Fibroblast of lung (primary cell): ENCODE measurements at regions not wholly inside any gene's neighbourhood (a gene's known extent, or its start where the extent isn't known, plus 50 kb on each side); places are given as distances from the start of the nearest gene placed in this dataset.

Experiments used
- DNase-seq, 2 donors: peaks; one replicate each; pipeline versions ENCODE4 v3.0.0 to v3.0.0-alpha.2; 2010; ENCODE audit warnings: low read depth in 2 of 2
- H2AFZ ChIP-seq: 2 replicates; pipeline ENCODE4 v1.5.1; 2012; ENCODE audit warnings: low read length, control low read depth, inconsistent platforms
- H3K27ac ChIP-seq: 2 replicates; pipeline ENCODE4 v1.5.1; 2011; ENCODE audit warnings: low read length, control low read depth; ENCODE audit not compliant: insufficient read depth
- H3K27me3 ChIP-seq: 2 replicates; pipeline ENCODE4 v1.5.1; 2011; ENCODE audit warnings: mild to moderate bottlenecking, low read length; ENCODE audit not compliant: control insufficient read depth, insufficient read depth
- H3K36me3 ChIP-seq: 2 replicates; pipeline ENCODE4 v1.5.1; 2011; ENCODE audit warnings: low read length; ENCODE audit not compliant: control insufficient read depth, insufficient read depth
- H3K4me1 ChIP-seq: 2 replicates; pipeline ENCODE4 v1.5.1; 2011; ENCODE audit warnings: low read length; ENCODE audit not compliant: control insufficient read depth, insufficient read depth; ENCODE audit errors: extremely low read depth
- H3K4me2 ChIP-seq: 2 replicates; pipeline ENCODE4 v1.5.1; 2011; ENCODE audit warnings: low read length, control low read depth; ENCODE audit not compliant: insufficient read depth; ENCODE audit errors: extremely low read depth
- H3K4me3 ChIP-seq, 4 experiments: fragments of 200-600 bp in 1 of 4; sonication (generic) in 1 of 4; replicated peaks in 1 of 4; 2 replicates each; pipeline ENCODE4 v1.5.1; 2011 to 2016; ENCODE audit warnings: low read length in 4 of 4, low read depth in 3 of 4, mild to moderate bottlenecking in 3 of 4, control low read depth in 2 of 4, inconsistent platforms in 1 of 4, mixed read lengths in 1 of 4; ENCODE audit not compliant: insufficient read depth in 1 of 4; ENCODE audit errors: control extremely low read depth in 1 of 4
- H3K79me2 ChIP-seq: 2 replicates; pipeline ENCODE4 v1.5.1; 2012; ENCODE audit warnings: mild to moderate bottlenecking, low read length, inconsistent platforms; ENCODE audit not compliant: control insufficient read depth, insufficient read depth
- H3K9ac ChIP-seq: 2 replicates; pipeline ENCODE4 v1.5.1; 2011; ENCODE audit warnings: mild to moderate bottlenecking, low read length, control low read depth; ENCODE audit not compliant: insufficient read depth
- H3K9me3 ChIP-seq: 2 replicates; pipeline ENCODE4 v1.5.1; 2012; ENCODE audit warnings: low read depth, low read length; ENCODE audit not compliant: control insufficient read depth, insufficient read depth
- H4K20me1 ChIP-seq: 2 replicates; pipeline ENCODE4 v1.5.1; 2011; ENCODE audit warnings: low read length; ENCODE audit not compliant: control insufficient read depth, insufficient read depth; ENCODE audit errors: extremely low read depth
- EZH2 ChIP-seq: IDR thresholded peaks from 2 replicates; pipeline ENCODE4 v1.5.1; 2012; ENCODE audit warnings: low read length, control low read depth, mild to moderate bottlenecking; ENCODE audit errors: missing control alignments
- TF ChIP-seq, protein P1 (sequence below), 2 donors: IDR thresholded peaks in 1 of 2; conservative IDR thresholded peaks in 1 of 2; 1 replicate in 1 of 2; 2 replicates in 1 of 2; pipeline ENCODE4 v1.5.1; 2011 to 2012; ENCODE audit warnings: low read length in 2 of 2, control low read depth in 1 of 2, inconsistent platforms in 1 of 2, low read depth in 1 of 2, mild to moderate bottlenecking in 1 of 2

- H3K27ac ChIP-seq: no peak overlapping the region
- H3K4me2 ChIP-seq: no peak overlapping the region
- H3K4me1 ChIP-seq: no peaks in the 10 kb centered on the region
- no peak for TF ChIP-seq EZH2
- TF ChIP-seq, protein P1, sequence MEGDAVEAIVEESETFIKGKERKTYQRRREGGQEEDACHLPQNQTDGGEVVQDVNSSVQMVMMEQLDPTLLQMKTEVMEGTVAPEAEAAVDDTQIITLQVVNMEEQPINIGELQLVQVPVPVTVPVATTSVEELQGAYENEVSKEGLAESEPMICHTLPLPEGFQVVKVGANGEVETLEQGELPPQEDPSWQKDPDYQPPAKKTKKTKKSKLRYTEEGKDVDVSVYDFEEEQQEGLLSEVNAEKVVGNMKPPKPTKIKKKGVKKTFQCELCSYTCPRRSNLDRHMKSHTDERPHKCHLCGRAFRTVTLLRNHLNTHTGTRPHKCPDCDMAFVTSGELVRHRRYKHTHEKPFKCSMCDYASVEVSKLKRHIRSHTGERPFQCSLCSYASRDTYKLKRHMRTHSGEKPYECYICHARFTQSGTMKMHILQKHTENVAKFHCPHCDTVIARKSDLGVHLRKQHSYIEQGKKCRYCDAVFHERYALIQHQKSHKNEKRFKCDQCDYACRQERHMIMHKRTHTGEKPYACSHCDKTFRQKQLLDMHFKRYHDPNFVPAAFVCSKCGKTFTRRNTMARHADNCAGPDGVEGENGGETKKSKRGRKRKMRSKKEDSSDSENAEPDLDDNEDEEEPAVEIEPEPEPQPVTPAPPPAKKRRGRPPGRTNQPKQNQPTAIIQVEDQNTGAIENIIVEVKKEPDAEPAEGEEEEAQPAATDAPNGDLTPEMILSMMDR (conservative IDR thresholded peaks at IDR 0.05 in 1 of 2, IDR thresholded peaks at IDR 0.05 in 1 of 2; ENCODE audit: low read depth in 1 of 2, low read length in 2 of 2): no peak
- no peak overlapping the region for H3K4me3 ChIP-seq
- no peaks in the 10 kb centered on the region for H3K36me3 ChIP-seq
- DNase-seq: no peak
- H2AFZ ChIP-seq: no peak overlapping the region
- H4K20me1 ChIP-seq: no peaks in the 10 kb centered on the region
- no peak overlapping the region for H3K9ac ChIP-seq
- H3K9me3 ChIP-seq: no peaks in the 10 kb centered on the region
- no peaks in the 10 kb centered on the region for H3K79me2 ChIP-seq
- no peaks in the 10 kb centered on the region for H3K27me3 ChIP-seq
These were observed 536.7 kb upstream of the IMPG1 start for GRCh38 chr6:76609160-76609559.

- no peaks in the 10 kb centered on the region for H3K79me2 ChIP-seq
- no peaks in the 10 kb centered on the region for H3K9me3 ChIP-seq
- no peak overlapping the region for H2AFZ ChIP-seq
- H3K27me3 ChIP-seq: no peaks in the 10 kb centered on the region
- TF ChIP-seq EZH2: no peak
- TF ChIP-seq, protein P1 (conservative IDR thresholded peaks at IDR 0.05 in 1 of 2, IDR thresholded peaks at IDR 0.05 in 1 of 2; ENCODE audit: low read depth in 1 of 2, low read length in 2 of 2): no peak
- no peak for DNase-seq
- no peak overlapping the region for H3K27ac ChIP-seq
- H4K20me1 ChIP-seq: no peaks in the 10 kb centered on the region
- H3K9ac ChIP-seq: no peak overlapping the region
- no peak overlapping the region for H3K4me2 ChIP-seq
- no peaks in the 10 kb centered on the region for H3K36me3 ChIP-seq
- H3K4me1 ChIP-seq: no peaks in the 10 kb centered on the region
- H3K4me3 ChIP-seq: no peak overlapping the region
These were observed 521.6 kb upstream of the IMPG1 start for GRCh38 chr6:76594109-76594508.

GRCh38 chr6:76593668-76594067 lies 521.2 kb upstream of the IMPG1 start:
- Histone ChIP-seq H3K9me3 (no peaks in the 10 kb centered on the region), H3K4me2 (no peak overlapping the region), H3K36me3 (no peaks in the 10 kb centered on the region), H3K4me3 (no peak overlapping the region), H3K79me2 (no peaks in the 10 kb centered on the region), H3K27ac (no peak overlapping the region), H4K20me1 (no peaks in the 10 kb centered on the region), H2AFZ (no peak overlapping the region), H3K9ac (no peak overlapping the region), H3K4me1 (no peaks in the 10 kb centered on the region), H3K27me3 (no peaks in the 10 kb centered on the region)
- DNase-seq: no peak
- TF ChIP-seq, protein P1 (conservative IDR thresholded peaks at IDR 0.05 in 1 of 2, IDR thresholded peaks at IDR 0.05 in 1 of 2; ENCODE audit: low read depth in 1 of 2, low read length in 2 of 2): no peak
- no peak for TF ChIP-seq EZH2
